Lower leg skin (tissue), 3 donors: ENCODE measurements at regions not wholly inside any gene's neighbourhood (a gene's known extent, or its start where the extent isn't known, plus 50 kb on each side); places are given as distances from the start of the nearest gene placed in this dataset.

ENCODE experiments used
- CTCF ChIP-seq, 3 donors: fragments of 450-650 bp; IDR thresholded peaks; one replicate each; pipeline ENCODE4 v1.5.1; 2016; ENCODE audit warnings: antibody characterized with exemption in 3 of 3, mild to moderate bottlenecking in 3 of 3, moderate library complexity in 2 of 3
- POLR2A ChIP-seq, 2 donors: fragments of 450-650 bp; IDR thresholded peaks; one replicate each; pipeline ENCODE4 v1.6.1; 2016 to 2017; ENCODE audit warnings: antibody characterized with exemption in 2 of 2, mild to moderate bottlenecking in 1 of 2, moderate library complexity in 1 of 2

DNA sequence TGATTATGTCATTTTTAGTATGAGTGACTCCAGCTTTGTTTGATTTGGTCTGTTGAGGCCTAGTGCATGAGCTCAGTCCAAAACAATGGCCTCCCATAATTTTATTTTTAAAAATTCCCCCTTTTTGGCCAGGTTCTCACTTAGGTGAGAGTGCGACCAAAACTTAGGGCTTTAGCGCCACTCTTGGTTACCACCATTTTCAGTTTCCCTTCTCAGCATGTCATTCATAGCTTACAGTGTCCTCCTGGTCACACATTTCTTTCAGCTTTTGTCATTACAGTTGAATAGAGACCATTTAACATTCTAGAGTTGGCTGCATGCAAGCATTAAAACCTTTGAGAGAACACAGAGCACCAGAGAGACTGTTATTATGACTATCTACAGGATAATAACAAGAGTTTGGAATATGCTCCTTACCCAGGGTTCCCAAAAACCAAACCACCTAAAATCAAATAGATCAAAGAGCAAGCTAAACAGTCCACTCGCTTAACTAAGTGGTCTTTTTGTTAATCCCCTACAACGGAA lies 85.4 kb downstream of the TLR5 start:
- TF ChIP-seq CTCF (IDR thresholded peaks at IDR 0.05) (no peak), POLR2A (IDR thresholded peaks at IDR 0.05) (no peak)
